Kidney capillary endothelial cell (primary cell): ENCODE measurements at regions not wholly inside any gene's neighbourhood (a gene's known extent, or its start where the extent isn't known, plus 50 kb on each side); places are given as distances from the start of the nearest gene placed in this dataset.
"Not testable (repeated sequence)": the region's sequence is repeated elsewhere in the genome, so short reads cannot be mapped to it uniquely, and the experiment has no call there.

Experiments
- DNase-seq: peaks from one replicate; pipeline ENCODE4 v3.0.0-alpha.2; 2018; ENCODE audit warnings: low spot score

GRCh38 chr10:59037506-59037905 lies 138.9 kb upstream of the PHYHIPL start:
- DNase-seq = no peak

- not testable (repeated sequence) for DNase-seq
These were observed 133.1 kb upstream of the PHYHIPL start for GRCh38 chr10:59043358-59043757.

- no peak for DNase-seq
These were observed 129.3 kb upstream of the PHYHIPL start for GRCh38 chr10:59047180-59047579.

GRCh38 chr10:59047957-59048618 lies 128.4 kb upstream of the PHYHIPL start:
- no peak for DNase-seq

GRCh38 chr10:59053502-59053901 lies 122.9 kb upstream of the PHYHIPL start:
- not testable (repeated sequence) for DNase-seq

- no peak for DNase-seq
These were observed 121.4 kb upstream of the PHYHIPL start for GRCh38 chr10:59055045-59055444.

GRCh38 chr10:59057345-59057744 lies 119.1 kb upstream of the PHYHIPL start:
- DNase-seq = no peak

GRCh38 chr10:59060852-59061251 lies 115.6 kb upstream of the PHYHIPL start:
- DNase-seq = no peak

GRCh38 chr10:59063491-59063890 lies 113.0 kb upstream of the PHYHIPL start:
- DNase-seq = no peak

GRCh38 chr10:59064080-59064692 lies 112.3 kb upstream of the PHYHIPL start:
- DNase-seq = no peak

GRCh38 chr10:59064759-59065539 lies 111.5 kb upstream of the PHYHIPL start:
- DNase-seq = no peak

GRCh38 chr10:59068581-59069191 lies 107.8 kb upstream of the PHYHIPL start:
- DNase-seq = no peak

GRCh38 chr10:59072038-59072437 lies 104.4 kb upstream of the PHYHIPL start:
- DNase-seq = no peak

GRCh38 chr10:59073456-59074053 lies 102.9 kb upstream of the PHYHIPL start:
- DNase-seq = no peak

- DNase-seq = no peak
These were observed 100.9 kb upstream of the PHYHIPL start for GRCh38 chr10:59075576-59075975.

GRCh38 chr10:59077855-59078254 lies 98.6 kb upstream of the PHYHIPL start:
- DNase-seq = no peak

GRCh38 chr10:59078978-59079377 lies 97.5 kb upstream of the PHYHIPL start:
- no peak for DNase-seq

GRCh38 chr10:59079386-59080226 lies 96.8 kb upstream of the PHYHIPL start:
- DNase-seq = no peak

- DNase-seq = no peak
These were observed 94.2 kb upstream of the PHYHIPL start for GRCh38 chr10:59082249-59082648.

- DNase-seq = no peak
These were observed 91.4 kb upstream of the PHYHIPL start for GRCh38 chr10:59085054-59085453.

GRCh38 chr10:59085711-59086502 lies 90.5 kb upstream of the PHYHIPL start:
- no peak for DNase-seq
